Osteocyte (in vitro differentiated cells): ENCODE measurements at regions not wholly inside any gene's neighbourhood (a gene's known extent, or its start where the extent isn't known, plus 50 kb on each side); places are given as distances from the start of the nearest gene placed in this dataset.
A peak's percentile ranks its signal among the peaks of the same experiment; 100 is the strongest.

Experiments
- DNase-seq: peaks from one replicate; pipeline ENCODE4 v3.0.0; 2021; ENCODE audit warnings: mixed read lengths; ENCODE audit not compliant: unreplicated experiment; ENCODE audit errors: extremely low spot score
- H3K27ac Mint-ChIP-seq: one replicate; pipeline ENCODE4 v1.8.0; 2021; ENCODE audit warnings: mild to moderate bottlenecking, mixed read lengths; ENCODE audit not compliant: unreplicated experiment
- H3K27me3 Mint-ChIP-seq: one replicate; pipeline ENCODE4 v1.8.0; 2021; ENCODE audit warnings: mixed read lengths; ENCODE audit not compliant: unreplicated experiment
- H3K36me3 Mint-ChIP-seq: one replicate; pipeline ENCODE4 v1.8.0; 2021; ENCODE audit warnings: mixed read lengths; ENCODE audit not compliant: unreplicated experiment
- H3K4me1 Mint-ChIP-seq: one replicate; pipeline ENCODE4 v1.8.0; 2021; ENCODE audit warnings: mixed read lengths; ENCODE audit not compliant: unreplicated experiment
- H3K4me3 Mint-ChIP-seq: one replicate; pipeline ENCODE4 v1.8.0; 2021; ENCODE audit warnings: mild to moderate bottlenecking, moderate library complexity, mixed read lengths; ENCODE audit not compliant: unreplicated experiment
- H3K9me3 Mint-ChIP-seq: one replicate; pipeline ENCODE4 v1.8.0; 2021; ENCODE audit warnings: mixed read lengths; ENCODE audit not compliant: unreplicated experiment
- CTCF ChIP-seq: fragments of 200-600 bp; sonication (generic); IDR thresholded peaks from 2 replicates; pipeline ENCODE4 v1.5.0; 2021; ENCODE audit warnings: antibody characterized with exemption, mild to moderate bottlenecking, moderate library complexity

DNA sequence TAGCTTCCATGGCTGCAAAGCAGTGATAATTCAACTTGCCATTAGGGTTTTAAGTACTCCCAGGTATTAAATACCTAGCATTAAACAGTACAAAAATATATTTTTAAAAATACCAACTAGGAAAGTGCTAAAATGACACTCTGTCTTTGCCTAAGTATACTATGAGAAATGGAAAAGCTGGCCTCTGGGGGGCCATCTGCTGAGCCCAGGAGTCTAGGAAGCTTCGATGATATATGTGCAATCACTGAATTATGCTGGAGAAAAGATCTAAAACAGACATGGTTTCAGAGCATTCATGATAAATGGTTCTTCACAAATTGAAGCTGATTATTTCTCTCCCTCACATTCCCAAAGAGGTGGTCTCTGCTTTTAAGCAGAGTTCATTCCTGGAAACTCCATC is 191.8 kb downstream of the OPA1 start:
- no peaks in the 10 kb centered on the region for H3K9me3 Mint-ChIP-seq
- peaks cover 42% of the 10 kb centered on the region for H3K4me1 Mint-ChIP-seq
- no peak for TF ChIP-seq CTCF
- no peak overlapping the region for H3K27ac Mint-ChIP-seq
- no peaks in the 10 kb centered on the region for H3K36me3 Mint-ChIP-seq
- no peak overlapping the region for H3K4me3 Mint-ChIP-seq
- DNase-seq: no peak
- peaks cover 58% of the 10 kb centered on the region for H3K27me3 Mint-ChIP-seq

DNA sequence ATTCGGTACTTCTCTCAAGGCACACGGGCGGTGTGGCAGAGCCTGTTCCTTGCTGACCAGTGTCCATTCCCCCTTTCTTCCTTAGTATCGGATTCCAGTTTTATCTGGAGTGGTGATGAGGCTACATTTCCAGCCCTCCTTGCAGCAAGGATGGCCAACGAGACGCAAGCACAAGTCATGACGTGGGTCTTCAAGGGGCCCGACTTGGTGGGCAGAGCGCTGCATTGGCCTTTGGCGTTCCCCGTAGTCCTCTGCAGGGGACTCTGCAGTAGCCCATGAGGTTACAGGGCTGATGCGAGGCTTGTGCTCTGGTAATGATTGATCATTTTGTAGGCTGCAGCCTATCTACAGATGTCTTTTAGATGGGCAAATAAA is 194.5 kb downstream of the OPA1 start:
- Mint-ChIP-seq H3K4me1 (peaks cover 25% of the 10 kb centered on the region), H3K4me3 (no peak overlapping the region), H3K9me3 (no peaks in the 10 kb centered on the region), H3K36me3 (no peaks in the 10 kb centered on the region), H3K27me3 (peaks cover 69% of the 10 kb centered on the region), H3K27ac (no peak overlapping the region)
- DNase-seq: no peak
- no peak for TF ChIP-seq CTCF

- peak; percentile 86 for TF ChIP-seq CTCF
- Mint-ChIP-seq H3K4me3 (no peak overlapping the region), H3K27ac (peak overlapping the region; percentile 9), H3K27me3 (peaks cover 69% of the 10 kb centered on the region), H3K36me3 (no peaks in the 10 kb centered on the region), H3K9me3 (no peaks in the 10 kb centered on the region), H3K4me1 (peaks cover 19% of the 10 kb centered on the region)
- DNase-seq: no peak
Measured at GRCh38 chr3:193788189-193788991, 195.4 kb downstream of the OPA1 start.

DNA sequence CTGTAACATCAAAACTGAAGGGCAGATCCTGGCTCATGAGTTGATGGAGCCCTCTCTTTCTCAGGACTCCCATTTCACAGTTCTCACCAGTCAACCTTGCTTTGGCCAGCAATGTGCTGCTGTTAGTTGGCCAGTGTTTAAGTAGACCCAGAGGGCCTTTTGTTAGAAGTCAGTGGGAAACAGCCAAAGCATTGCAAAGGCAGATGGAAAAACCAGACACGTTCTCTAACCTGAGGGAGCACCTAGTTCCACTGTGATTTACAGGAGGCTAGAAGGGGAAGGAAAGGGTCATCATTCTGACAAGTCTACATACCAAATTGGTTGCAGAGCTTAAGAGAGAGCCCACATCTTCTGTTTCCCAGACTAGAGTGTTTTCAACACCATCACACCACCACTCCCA is 196.4 kb downstream of the OPA1 start:
- Mint-ChIP-seq H3K9me3 (no peaks in the 10 kb centered on the region), H3K36me3 (no peaks in the 10 kb centered on the region), H3K4me3 (no peak overlapping the region), H3K27me3 (peaks cover 71% of the 10 kb centered on the region), H3K27ac (no peak overlapping the region), H3K4me1 (peaks cover 19% of the 10 kb centered on the region)
- no peak for TF ChIP-seq CTCF
- no peak for DNase-seq

- Mint-ChIP-seq H3K4me3 (no peak overlapping the region), H3K36me3 (no peaks in the 10 kb centered on the region), H3K27ac (no peak overlapping the region), H3K27me3 (peaks cover 71% of the 10 kb centered on the region), H3K9me3 (no peaks in the 10 kb centered on the region), H3K4me1 (peaks cover 19% of the 10 kb centered on the region)
- no peak for DNase-seq
- TF ChIP-seq CTCF: no peak
Measured at GRCh38 chr3:193790086-193790990, 197.3 kb downstream of the OPA1 start.
